ENCODE measurements at regions not wholly inside any gene's neighbourhood (a gene's known extent, or its start where the extent isn't known, plus 50 kb on each side); places are given as distances from the start of the nearest gene placed in this dataset.

GRCh38 chr5:54718656-54719055 is 201.1 kb downstream of the SNX18 start:
- TF ChIP-seq CTCF (IDR thresholded peaks at IDR 0.05 in 4 of 5, conservative IDR thresholded peaks at IDR 0.05 in 1 of 5) (no peak), POLR2A (IDR thresholded peaks at IDR 0.05) (no peak)
